22Rv1 (cell line): ENCODE measurements at regions not wholly inside any gene's neighbourhood (a gene's known extent, or its start where the extent isn't known, plus 50 kb on each side); places are given as distances from the start of the nearest gene placed in this dataset.

Source experiments
- ZFX ChIP-seq: fragments of 450-650 bp; IDR thresholded peaks from 2 replicates; pipeline ENCODE4 v1.6.1; 2017; ENCODE audit warnings: antibody characterized with exemption, borderline replicate concordance
- TF ChIP-seq, protein P1 (sequence below): fragments of 450-650 bp; IDR thresholded peaks from 2 replicates; pipeline ENCODE4 v1.5.1; 2017; ENCODE audit warnings: mild to moderate bottlenecking

GRCh38 chr16:49027420-49027819 is 254.2 kb downstream of the CBLN1 start:
- TF ChIP-seq, protein P1, sequence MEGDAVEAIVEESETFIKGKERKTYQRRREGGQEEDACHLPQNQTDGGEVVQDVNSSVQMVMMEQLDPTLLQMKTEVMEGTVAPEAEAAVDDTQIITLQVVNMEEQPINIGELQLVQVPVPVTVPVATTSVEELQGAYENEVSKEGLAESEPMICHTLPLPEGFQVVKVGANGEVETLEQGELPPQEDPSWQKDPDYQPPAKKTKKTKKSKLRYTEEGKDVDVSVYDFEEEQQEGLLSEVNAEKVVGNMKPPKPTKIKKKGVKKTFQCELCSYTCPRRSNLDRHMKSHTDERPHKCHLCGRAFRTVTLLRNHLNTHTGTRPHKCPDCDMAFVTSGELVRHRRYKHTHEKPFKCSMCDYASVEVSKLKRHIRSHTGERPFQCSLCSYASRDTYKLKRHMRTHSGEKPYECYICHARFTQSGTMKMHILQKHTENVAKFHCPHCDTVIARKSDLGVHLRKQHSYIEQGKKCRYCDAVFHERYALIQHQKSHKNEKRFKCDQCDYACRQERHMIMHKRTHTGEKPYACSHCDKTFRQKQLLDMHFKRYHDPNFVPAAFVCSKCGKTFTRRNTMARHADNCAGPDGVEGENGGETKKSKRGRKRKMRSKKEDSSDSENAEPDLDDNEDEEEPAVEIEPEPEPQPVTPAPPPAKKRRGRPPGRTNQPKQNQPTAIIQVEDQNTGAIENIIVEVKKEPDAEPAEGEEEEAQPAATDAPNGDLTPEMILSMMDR: no peak
- TF ChIP-seq ZFX: no peak
